PC-9 (cell line): ENCODE measurements at regions not wholly inside any gene's neighbourhood (a gene's known extent, or its start where the extent isn't known, plus 50 kb on each side); places are given as distances from the start of the nearest gene placed in this dataset.

Experiments used
- BruUV-seq: library from RNA; stranded (reverse); fragments of 400-500 nt; replicated peaks from 2 replicates; lab custom pipeline; 2021; lab: Mats Ljungman, UMichigan
- CTCF ChIA-PET: fragments of 300-600 bp; sonication (Branson Sonifier 250); formaldehyde crosslinking; loops from one replicate; lab custom pipeline; 2022; ENCODE audit warnings: antibody characterized with exemption; lab: Charles Lee
- POLR2A ChIA-PET: fragments of 300-600 bp; sonication (Branson Sonifier 250); formaldehyde crosslinking; loops from one replicate; lab custom pipeline; 2022; ENCODE audit warnings: antibody characterized with exemption; ENCODE audit not compliant: unreplicated experiment; lab: Charles Lee
- DNase-seq, 2 experiments: peaks; one replicate each; pipeline versions ENCODE4 v3.0.0 to v3.0.0-alpha.2; 2015 to 2022; ENCODE audit warnings: mixed read lengths in 1 of 2
- H2AFZ ChIP-seq: fragments of 200-600 bp; sonication (generic); 2 replicates; pipeline ENCODE4 v1.8.1; 2017; ENCODE audit warnings: antibody characterized with exemption
- H3F3A ChIP-seq: fragments of 200-600 bp; sonication (generic); 2 replicates; pipeline ENCODE4 v1.8.1; 2017; ENCODE audit warnings: antibody characterized with exemption, mild to moderate bottlenecking, low read depth; ENCODE audit not compliant: insufficient read depth
- H3K27ac ChIP-seq: fragments of 200-600 bp; sonication (generic); 2 replicates; pipeline ENCODE4 v1.6.1; 2016; ENCODE audit warnings: mixed run types
- H3K27me3 ChIP-seq: fragments of 200-600 bp; sonication (generic); 2 replicates; pipeline ENCODE4 v1.6.1; 2016; ENCODE audit warnings: low read depth, mixed run types; ENCODE audit not compliant: insufficient read depth
- H3K36me3 ChIP-seq: fragments of 200-600 bp; sonication (generic); 2 replicates; pipeline ENCODE4 v1.6.1; 2016; ENCODE audit warnings: low read depth, mixed run types
- H3K4me1 ChIP-seq: fragments of 200-600 bp; sonication (generic); replicated peaks from 2 replicates; pipeline ENCODE4 v1.6.1; 2016; ENCODE audit warnings: mixed run types; ENCODE audit not compliant: insufficient read depth
- H3K4me2 ChIP-seq: fragments of 200-600 bp; sonication (generic); 2 replicates; pipeline ENCODE4 v1.6.1; 2017; ENCODE audit warnings: mixed run types
- H3K4me3 ChIP-seq: fragments of 200-600 bp; sonication (generic); 2 replicates; pipeline ENCODE4 v1.6.1; 2016; ENCODE audit warnings: mixed run types
- H3K79me2 ChIP-seq: fragments of 200-600 bp; sonication (generic); 2 replicates; pipeline ENCODE4 v1.6.1; 2017; ENCODE audit warnings: low read depth, mixed run types
- H3K9me2 ChIP-seq: fragments of 200-600 bp; sonication (generic); 2 replicates; pipeline ENCODE4 v1.8.1; 2017; ENCODE audit warnings: mild to moderate bottlenecking; ENCODE audit not compliant: insufficient read depth
- H3K9me3 ChIP-seq: fragments of 200-600 bp; sonication (generic); 2 replicates; pipeline ENCODE4 v1.8.1; 2016; ENCODE audit warnings: low read depth; ENCODE audit not compliant: insufficient read depth
- H4K20me1 ChIP-seq: fragments of 200-600 bp; sonication (generic); 2 replicates; pipeline ENCODE4 v1.8.1; 2017; ENCODE audit not compliant: insufficient read depth
- EZH2 ChIP-seq: fragments of 200-600 bp; sonication (generic); IDR thresholded peaks from 2 replicates; pipeline ENCODE4 v1.8.0; 2017; ENCODE audit warnings: antibody characterized with exemption, low read depth
- intact Hi-C: fragments of 100-400 bp; cut with micrococcal nuclease; formaldehyde crosslinking; loops from one replicate; pipeline ENCODE4 v1.10.0; 2022; ENCODE audit not compliant: unreplicated experiment
- TF ChIP-seq, protein P1 (sequence below): fragments of 200-600 bp; sonication (generic); conservative IDR thresholded peaks from 2 replicates; pipeline ENCODE4 v1.6.1; 2017; ENCODE audit warnings: mixed run types, antibody characterized with exemption, mild to moderate bottlenecking, moderate library complexity

DNA sequence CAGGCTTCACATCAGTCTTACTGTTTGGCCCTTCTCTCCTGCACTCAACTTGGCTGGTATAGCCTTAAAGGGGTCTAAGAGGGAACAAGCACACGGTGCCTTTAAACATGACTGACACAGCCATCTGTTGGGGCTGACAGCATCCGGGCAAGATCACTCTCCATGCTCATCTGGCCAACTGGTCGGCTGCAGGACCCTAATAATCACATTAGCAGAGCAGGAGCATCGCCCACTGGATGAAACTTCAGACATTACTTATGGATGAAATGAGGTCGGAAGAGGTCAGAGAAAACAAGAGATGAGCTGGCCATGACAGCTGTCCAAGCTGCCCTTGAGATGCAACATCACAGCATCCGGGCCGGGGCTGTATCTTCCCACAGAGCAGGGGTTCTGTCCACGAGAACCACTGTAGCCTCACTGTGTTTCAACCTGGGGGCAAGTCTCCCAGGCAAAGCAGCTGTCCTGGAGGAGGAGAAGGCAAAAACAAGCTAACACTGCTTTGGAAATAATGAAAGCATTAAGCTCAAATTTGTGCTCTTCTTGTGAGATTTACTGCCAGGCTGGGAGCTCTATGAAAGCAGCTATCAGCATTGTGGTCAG is 94.4 kb upstream of the TTC29 start:
- CTCF ChIA-PET = no interaction called here
- Histone ChIP-seq H3K27ac (no peak overlapping the region), H3K27me3 (no peaks in the 10 kb centered on the region), H3F3A (no peaks in the 10 kb centered on the region), H2AFZ (no peak overlapping the region), H3K4me3 (no peak overlapping the region), H3K4me1 (no peaks in the 10 kb centered on the region), H3K9me2 (no peaks in the 10 kb centered on the region), H4K20me1 (no peaks in the 10 kb centered on the region), H3K9me3 (no peaks in the 10 kb centered on the region), H3K4me2 (no peak overlapping the region), H3K79me2 (no peaks in the 10 kb centered on the region), H3K36me3 (no peaks in the 10 kb centered on the region)
- BruUV-seq = no TSS peak
- TF ChIP-seq, protein P1, sequence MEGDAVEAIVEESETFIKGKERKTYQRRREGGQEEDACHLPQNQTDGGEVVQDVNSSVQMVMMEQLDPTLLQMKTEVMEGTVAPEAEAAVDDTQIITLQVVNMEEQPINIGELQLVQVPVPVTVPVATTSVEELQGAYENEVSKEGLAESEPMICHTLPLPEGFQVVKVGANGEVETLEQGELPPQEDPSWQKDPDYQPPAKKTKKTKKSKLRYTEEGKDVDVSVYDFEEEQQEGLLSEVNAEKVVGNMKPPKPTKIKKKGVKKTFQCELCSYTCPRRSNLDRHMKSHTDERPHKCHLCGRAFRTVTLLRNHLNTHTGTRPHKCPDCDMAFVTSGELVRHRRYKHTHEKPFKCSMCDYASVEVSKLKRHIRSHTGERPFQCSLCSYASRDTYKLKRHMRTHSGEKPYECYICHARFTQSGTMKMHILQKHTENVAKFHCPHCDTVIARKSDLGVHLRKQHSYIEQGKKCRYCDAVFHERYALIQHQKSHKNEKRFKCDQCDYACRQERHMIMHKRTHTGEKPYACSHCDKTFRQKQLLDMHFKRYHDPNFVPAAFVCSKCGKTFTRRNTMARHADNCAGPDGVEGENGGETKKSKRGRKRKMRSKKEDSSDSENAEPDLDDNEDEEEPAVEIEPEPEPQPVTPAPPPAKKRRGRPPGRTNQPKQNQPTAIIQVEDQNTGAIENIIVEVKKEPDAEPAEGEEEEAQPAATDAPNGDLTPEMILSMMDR = no peak
- no peak for TF ChIP-seq EZH2
- DNase-seq = no peak
- POLR2A ChIA-PET = no interaction called here
- intact Hi-C loops = no loop called here

GRCh38 chr4:147040874-147041273 is 95.2 kb upstream of the TTC29 start:
- H3K9me3 ChIP-seq = no peaks in the 10 kb centered on the region
- BruUV-seq = no TSS peak
- no peaks in the 10 kb centered on the region for H3K36me3 ChIP-seq
- no peaks in the 10 kb centered on the region for H3K79me2 ChIP-seq
- TF ChIP-seq, protein P1 = no peak
- no peak overlapping the region for H3K4me2 ChIP-seq
- H2AFZ ChIP-seq = no peak overlapping the region
- no peak overlapping the region for H3K27ac ChIP-seq
- H3K27me3 ChIP-seq = no peaks in the 10 kb centered on the region
- intact Hi-C loops = no loop called here
- POLR2A ChIA-PET = no interaction called here
- H4K20me1 ChIP-seq = no peaks in the 10 kb centered on the region
- no peaks in the 10 kb centered on the region for H3K4me1 ChIP-seq
- no peaks in the 10 kb centered on the region for H3K9me2 ChIP-seq
- no peak for DNase-seq
- H3K4me3 ChIP-seq = no peak overlapping the region
- no peaks in the 10 kb centered on the region for H3F3A ChIP-seq
- CTCF ChIA-PET = no interaction called here

GRCh38 chr4:147041376-147041775 is 95.7 kb upstream of the TTC29 start:
- H3K4me1 ChIP-seq = no peaks in the 10 kb centered on the region
- H3K27ac ChIP-seq = no peak overlapping the region
- no peaks in the 10 kb centered on the region for H4K20me1 ChIP-seq
- no peaks in the 10 kb centered on the region for H3K36me3 ChIP-seq
- no peak for DNase-seq
- no peaks in the 10 kb centered on the region for H3K79me2 ChIP-seq
- no peaks in the 10 kb centered on the region for H3K27me3 ChIP-seq
- BruUV-seq = no TSS peak
- no peak overlapping the region for H3K4me2 ChIP-seq
- no peaks in the 10 kb centered on the region for H3K9me3 ChIP-seq
- H3K9me2 ChIP-seq = no peaks in the 10 kb centered on the region
- no peaks in the 10 kb centered on the region for H3F3A ChIP-seq
- intact Hi-C loops = no loop called here
- H3K4me3 ChIP-seq = no peak overlapping the region
- CTCF ChIA-PET = no interaction called here
- POLR2A ChIA-PET = no interaction called here
- no peak for TF ChIP-seq EZH2
- TF ChIP-seq, protein P1 = no peak
- no peak overlapping the region for H2AFZ ChIP-seq
